Upper lobe of left lung (tissue), 6 donors: ENCODE measurements at regions not wholly inside any gene's neighbourhood (a gene's known extent, or its start where the extent isn't known, plus 50 kb on each side); places are given as distances from the start of the nearest gene placed in this dataset.

Source experiments
- ATAC-seq, 2 donors: fragments of 200-7000 bp; cut with Tn5 transposase; one replicate each; pipeline ENCODE4 v1.9.1; 2022; ENCODE audit warnings: mild to moderate bottlenecking in 2 of 2, moderate library complexity in 2 of 2; ENCODE audit not compliant: low FRiP score in 2 of 2
- DNase-seq, 2 donors: peaks; one replicate each; pipeline ENCODE4 v3.0.0-alpha.2; 2019 to 2020
- H3K27ac ChIP-seq, 4 donors: fragments of 200-600 bp; sonication (generic); one replicate each; pipeline ENCODE4 v1.5.1; 2016 to 2019
- H3K27me3 ChIP-seq, 4 donors: fragments of 200-600 bp; sonication (generic); one replicate each; pipeline ENCODE4 v1.5.1; 2017 to 2019
- H3K36me3 ChIP-seq, 4 donors: fragments of 200-600 bp; sonication (generic); one replicate each; pipeline ENCODE4 v1.5.1; 2016 to 2019
- H3K4me1 ChIP-seq, 4 donors: fragments of 200-600 bp; sonication (generic); one replicate each; pipeline ENCODE4 v1.5.1; 2018 to 2019
- H3K4me3 ChIP-seq, 4 donors: fragments of 200-600 bp; sonication (generic); one replicate each; pipeline ENCODE4 v1.5.1; 2017 to 2019; ENCODE audit warnings: mild to moderate bottlenecking in 2 of 4, moderate library complexity in 1 of 4
- H3K9me3 ChIP-seq, 4 donors: fragments of 200-600 bp; sonication (generic); one replicate each; pipeline ENCODE4 v1.5.1; 2018 to 2019
- EP300 ChIP-seq, 4 donors: sonication (generic); formaldehyde crosslinking; IDR thresholded peaks; one replicate each; pipeline ENCODE4 v1.5.1; 2017; ENCODE audit warnings: antibody characterized with exemption in 4 of 4, control low read depth in 2 of 4
- POLR2A ChIP-seq, 4 donors: fragments of 450-650 bp; IDR thresholded peaks; one replicate each; pipeline ENCODE4 v1.5.1; 2016 to 2017; ENCODE audit warnings: antibody characterized with exemption in 4 of 4, mild to moderate bottlenecking in 2 of 4
- POLR2AphosphoS5 ChIP-seq, 2 donors: sonication (generic); formaldehyde crosslinking; IDR thresholded peaks; one replicate each; pipeline ENCODE4 v1.5.1; 2017; ENCODE audit warnings: antibody characterized with exemption in 2 of 2
- WGBS, 2 donors: methylation state at CpG; one replicate each; pipeline ENCODE4 v1.1.5; 2017 to 2018; 5-methylcytosine and 5-hydroxymethylcytosine counted together
- TF ChIP-seq, protein P1 (sequence below), 6 experiments: fragments of 450-650 bp in 4 of 6; fragments of 200-600 bp in 2 of 6; sonication (generic) in 2 of 6; IDR thresholded peaks; one replicate each; pipeline ENCODE4 v1.5.1; 2016 to 2019; ENCODE audit warnings: antibody characterized with exemption in 6 of 6
- donor health status: DM: no; HTN: no; CAD: no; lungs with moderate emphysema.
- donor health status: DM: no; HTN: yes; CAD: no; lungs with severe emphysema.

DNA sequence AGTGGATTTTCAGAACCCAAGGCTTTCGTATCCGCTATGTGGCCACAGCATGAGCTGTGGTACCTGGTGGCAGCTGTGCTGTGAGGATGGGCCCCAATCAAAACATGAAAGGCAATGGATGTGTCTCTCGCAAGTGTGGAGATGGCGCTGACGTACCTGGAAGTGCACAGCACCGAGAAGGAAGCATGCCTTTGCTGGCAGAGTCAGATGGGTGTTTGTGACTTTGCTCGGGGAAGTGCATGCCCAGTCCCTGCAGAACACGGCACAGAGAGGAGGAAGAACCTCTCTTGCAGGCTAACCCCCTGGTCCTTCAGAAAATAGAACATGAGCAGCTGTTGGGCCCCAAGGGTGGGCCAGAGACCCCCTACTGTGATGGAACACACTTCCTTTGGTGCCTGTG is 654.1 kb upstream of the ZWINT start:
- Histone ChIP-seq H3K27me3 (no peaks in the 10 kb centered on the region), H3K4me1 (no peaks in the 10 kb centered on the region), H3K9me3 (no peaks in the 10 kb centered on the region), H3K27ac (no peak overlapping the region), H3K36me3 (no peaks in the 10 kb centered on the region), H3K4me3 (no peak overlapping the region)
- DNase-seq (no peak), ATAC-seq (no peak)
- TF ChIP-seq, protein P1, sequence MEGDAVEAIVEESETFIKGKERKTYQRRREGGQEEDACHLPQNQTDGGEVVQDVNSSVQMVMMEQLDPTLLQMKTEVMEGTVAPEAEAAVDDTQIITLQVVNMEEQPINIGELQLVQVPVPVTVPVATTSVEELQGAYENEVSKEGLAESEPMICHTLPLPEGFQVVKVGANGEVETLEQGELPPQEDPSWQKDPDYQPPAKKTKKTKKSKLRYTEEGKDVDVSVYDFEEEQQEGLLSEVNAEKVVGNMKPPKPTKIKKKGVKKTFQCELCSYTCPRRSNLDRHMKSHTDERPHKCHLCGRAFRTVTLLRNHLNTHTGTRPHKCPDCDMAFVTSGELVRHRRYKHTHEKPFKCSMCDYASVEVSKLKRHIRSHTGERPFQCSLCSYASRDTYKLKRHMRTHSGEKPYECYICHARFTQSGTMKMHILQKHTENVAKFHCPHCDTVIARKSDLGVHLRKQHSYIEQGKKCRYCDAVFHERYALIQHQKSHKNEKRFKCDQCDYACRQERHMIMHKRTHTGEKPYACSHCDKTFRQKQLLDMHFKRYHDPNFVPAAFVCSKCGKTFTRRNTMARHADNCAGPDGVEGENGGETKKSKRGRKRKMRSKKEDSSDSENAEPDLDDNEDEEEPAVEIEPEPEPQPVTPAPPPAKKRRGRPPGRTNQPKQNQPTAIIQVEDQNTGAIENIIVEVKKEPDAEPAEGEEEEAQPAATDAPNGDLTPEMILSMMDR (IDR thresholded peaks at IDR 0.05) = no peak
- TF ChIP-seq POLR2AphosphoS5 (IDR thresholded peaks at IDR 0.05) (no peak), POLR2A (IDR thresholded peaks at IDR 0.05) (no peak), EP300 (IDR thresholded peaks at IDR 0.05) (no peak)
- 86 to 95% methylated on average over 7 of the region's 8 CpGs for WGBS, 2 donors

DNA sequence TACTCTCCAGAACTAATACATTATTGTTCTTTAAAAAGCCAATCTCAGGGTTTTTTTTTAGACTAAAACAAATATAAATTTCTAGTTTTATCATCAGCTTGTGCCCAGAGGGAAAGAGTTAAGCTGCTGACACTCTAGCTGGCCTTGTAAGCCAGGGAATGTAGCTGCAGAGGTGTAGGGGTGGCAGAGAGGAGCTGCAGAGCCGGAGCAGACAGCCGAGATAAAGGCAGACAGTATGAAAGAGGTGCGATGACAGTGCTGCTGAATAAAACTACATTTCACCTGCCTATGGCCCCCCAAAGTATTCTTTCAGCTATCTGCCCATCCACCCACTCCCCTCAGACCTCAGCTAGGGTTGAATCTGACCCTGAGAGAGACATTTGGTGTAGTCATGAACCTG is 653.7 kb upstream of the ZWINT start:
- Histone ChIP-seq H3K27ac (no peak overlapping the region), H3K9me3 (no peaks in the 10 kb centered on the region), H3K36me3 (no peaks in the 10 kb centered on the region), H3K4me3 (no peak overlapping the region), H3K4me1 (no peaks in the 10 kb centered on the region), H3K27me3 (no peaks in the 10 kb centered on the region)
- no peak for ATAC-seq
- WGBS, 2 donors = 66 to 75% methylated on average over 3 of the region's 3 CpGs
- DNase-seq = no peak
- TF ChIP-seq EP300 (IDR thresholded peaks at IDR 0.05) (no peak), POLR2AphosphoS5 (IDR thresholded peaks at IDR 0.05) (no peak), POLR2A (IDR thresholded peaks at IDR 0.05) (no peak)
- TF ChIP-seq, protein P1 (IDR thresholded peaks at IDR 0.05) = no peak

DNA sequence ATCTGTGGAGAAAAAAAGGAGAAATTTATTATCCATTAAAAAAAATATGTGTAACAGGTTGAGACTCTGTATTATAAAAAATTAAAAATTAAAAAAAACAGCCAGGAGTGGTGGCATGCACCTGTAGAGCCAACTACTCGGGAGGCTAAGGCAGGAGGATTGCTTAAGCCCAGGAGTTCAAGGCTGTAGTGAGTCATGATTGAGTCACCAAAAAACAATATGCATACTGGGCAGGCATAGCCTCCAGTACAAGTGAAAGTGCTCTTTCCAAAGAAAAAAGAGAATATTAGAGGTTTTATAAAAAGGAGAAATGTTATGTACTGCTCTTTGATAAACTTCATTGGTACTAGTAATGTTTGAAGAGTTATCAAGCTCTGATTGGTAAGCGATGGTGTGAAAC is 647.1 kb upstream of the ZWINT start:
- 78 to 84% methylated on average over 2 of the region's 2 CpGs for WGBS, 2 donors
- H3K27me3 ChIP-seq = no peaks in the 10 kb centered on the region
- H3K27ac ChIP-seq = no peak overlapping the region
- no peak overlapping the region for H3K4me3 ChIP-seq
- no peaks in the 10 kb centered on the region for H3K4me1 ChIP-seq
- TF ChIP-seq POLR2A (IDR thresholded peaks at IDR 0.05) = no peak
- TF ChIP-seq, protein P1 (IDR thresholded peaks at IDR 0.05) = no peak
- TF ChIP-seq POLR2AphosphoS5 (IDR thresholded peaks at IDR 0.05) = no peak
- H3K9me3 ChIP-seq = peaks cover 0 to 6% (median 0%) of the 10 kb centered on the region in 4 donors
- no peak for DNase-seq
- no peak for ATAC-seq
- no peaks in the 10 kb centered on the region for H3K36me3 ChIP-seq

DNA sequence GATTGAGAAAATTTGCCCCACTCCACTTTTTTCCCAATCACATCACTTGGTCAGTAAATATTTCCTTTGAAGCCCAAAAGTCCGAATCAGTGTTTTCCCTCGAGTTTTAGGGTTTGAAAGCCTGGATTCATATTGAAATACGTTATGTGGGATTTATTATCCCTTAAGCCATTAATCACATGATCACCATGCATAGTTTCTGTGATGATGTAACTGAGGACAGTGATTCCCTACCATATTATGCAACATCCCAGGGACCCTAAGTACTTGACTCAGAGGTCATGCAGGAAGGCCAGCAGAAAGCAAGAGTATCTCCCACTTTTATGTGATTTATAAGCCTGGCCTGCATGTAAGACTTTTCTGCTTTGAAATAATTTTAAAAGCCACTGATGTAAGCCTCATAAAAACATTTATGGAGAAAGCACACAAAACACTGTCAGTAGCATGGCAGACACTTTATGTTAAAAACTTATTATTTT is 630.6 kb upstream of the ZWINT start:
- Histone ChIP-seq H3K4me1 (no peaks in the 10 kb centered on the region), H3K9me3 (no peaks in the 10 kb centered on the region), H3K27me3 (no peaks in the 10 kb centered on the region), H3K27ac (no peak overlapping the region), H3K4me3 (no peak overlapping the region), H3K36me3 (no peaks in the 10 kb centered on the region)
- 32 to 63% methylated on average over 3 of the region's 3 CpGs for WGBS, 2 donors
- ATAC-seq = peak in 1 of 2 donors; percentile 29
- TF ChIP-seq, protein P1 (IDR thresholded peaks at IDR 0.05) = no peak
- TF ChIP-seq POLR2AphosphoS5 (IDR thresholded peaks at IDR 0.05) (no peak), POLR2A (IDR thresholded peaks at IDR 0.05) (no peak), EP300 (IDR thresholded peaks at IDR 0.05) (no peak)
- DNase-seq = no peak

DNA sequence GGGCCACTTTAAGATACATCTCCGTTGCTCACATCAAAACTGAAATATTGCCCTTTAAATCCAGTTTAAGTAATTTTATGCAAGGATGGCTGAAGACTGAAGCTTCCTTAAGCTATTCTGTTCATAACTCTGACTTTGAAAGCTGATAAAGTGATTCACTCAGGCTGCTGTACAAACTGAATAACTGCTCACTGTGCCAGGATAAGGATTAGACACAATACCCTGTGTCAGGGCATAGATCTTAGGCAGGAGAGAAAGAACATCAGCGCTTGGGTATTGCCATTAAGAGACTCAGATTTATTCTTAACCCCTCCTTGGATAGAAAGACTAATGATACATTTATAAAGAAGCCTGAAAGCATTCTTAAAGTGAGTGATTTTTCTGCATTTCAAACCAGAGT is 614.5 kb upstream of the ZWINT start:
- DNase-seq (no peak), ATAC-seq (no peak)
- WGBS, 2 donors = 84% methylated on average over 2 of the region's 2 CpGs
- H3K27ac ChIP-seq = no peak overlapping the region
- H3K4me3 ChIP-seq = no peak overlapping the region
- no peaks in the 10 kb centered on the region for H3K27me3 ChIP-seq
- H3K9me3 ChIP-seq = peaks cover 0 to 5% (median 0%) of the 10 kb centered on the region in 4 donors
- H3K4me1 ChIP-seq = no peaks in the 10 kb centered on the region
- TF ChIP-seq POLR2A (IDR thresholded peaks at IDR 0.05) (no peak), EP300 (IDR thresholded peaks at IDR 0.05) (no peak), POLR2AphosphoS5 (IDR thresholded peaks at IDR 0.05) (no peak)
- TF ChIP-seq, protein P1 (IDR thresholded peaks at IDR 0.05) = no peak
- no peaks in the 10 kb centered on the region for H3K36me3 ChIP-seq
